Stimulated activated CD4-positive, alpha-beta T cell treated with anti-CD3 and anti-CD28 coated beads, TNF-alpha, amount 100 ng/mL, for 4 hours (primary cell): ENCODE measurements at regions not wholly inside any gene's neighbourhood (a gene's known extent, or its start where the extent isn't known, plus 50 kb on each side); places are given as distances from the start of the nearest gene placed in this dataset.
"Not testable (repeated sequence)": the region's sequence is repeated elsewhere in the genome, so short reads cannot be mapped to it uniquely, and the experiment has no call there.

Source experiments
- DNase-seq, 3 experiments: peaks; one replicate each; pipeline ENCODE4 v3.0.0-alpha.2; 2020; ENCODE audit warnings: low read depth in 3 of 3

- DNase-seq: no peak
Measured at GRCh38 chr2:34838408-34838807, 1239.3 kb upstream of the FAM98A start.

GRCh38 chr2:34836361-34836760, 1237.3 kb upstream of the FAM98A start:
- no peak for DNase-seq

- DNase-seq: no peak
Measured at GRCh38 chr2:34831096-34831495, 1232.0 kb upstream of the FAM98A start.

- no peak for DNase-seq
Measured at GRCh38 chr2:34828481-34828880, 1229.4 kb upstream of the FAM98A start.

GRCh38 chr2:34827398-34827797, 1228.3 kb upstream of the FAM98A start:
- DNase-seq: no peak

- no peak for DNase-seq
Measured at GRCh38 chr2:34825686-34826085, 1226.6 kb upstream of the FAM98A start.

GRCh38 chr2:34822616-34823015, 1223.5 kb upstream of the FAM98A start:
- DNase-seq: no peak

- no peak for DNase-seq
Measured at GRCh38 chr2:34815052-34815741, 1216.1 kb upstream of the FAM98A start.

GRCh38 chr2:34810456-34810855, 1211.4 kb upstream of the FAM98A start:
- DNase-seq: no peak

GRCh38 chr2:34808426-34808825, 1209.3 kb upstream of the FAM98A start:
- DNase-seq: no peak

- DNase-seq: no peak
Measured at GRCh38 chr2:34806891-34807290, 1207.8 kb upstream of the FAM98A start.

- DNase-seq: no peak
Measured at GRCh38 chr2:34806396-34806795, 1207.3 kb upstream of the FAM98A start.

- DNase-seq: no peak
Measured at GRCh38 chr2:34799556-34799955, 1200.5 kb upstream of the FAM98A start.

- not testable (repeated sequence) for DNase-seq
Measured at GRCh38 chr2:34795586-34795985, 1196.5 kb upstream of the FAM98A start.

- no peak for DNase-seq
Measured at GRCh38 chr2:34789169-34789568, 1190.1 kb upstream of the FAM98A start.

- no peak for DNase-seq
Measured at GRCh38 chr2:34787341-34787740, 1188.2 kb upstream of the FAM98A start.

GRCh38 chr2:34785206-34785785, 1186.2 kb upstream of the FAM98A start:
- no peak for DNase-seq

- DNase-seq: no peak
Measured at GRCh38 chr2:34784701-34785100, 1185.6 kb upstream of the FAM98A start.

GRCh38 chr2:34750742-34751141, 1151.6 kb upstream of the FAM98A start:
- not testable (repeated sequence) for DNase-seq

GRCh38 chr2:34747643-34748042, 1148.5 kb upstream of the FAM98A start:
- no peak for DNase-seq

- no peak for DNase-seq
Measured at GRCh38 chr2:34738691-34739090, 1139.6 kb upstream of the FAM98A start.

GRCh38 chr2:34737146-34737545, 1138.0 kb upstream of the FAM98A start:
- no peak for DNase-seq

GRCh38 chr2:34736482-34736881, 1137.4 kb upstream of the FAM98A start:
- no peak for DNase-seq

GRCh38 chr2:34734662-34735061, 1135.6 kb upstream of the FAM98A start:
- DNase-seq: no peak
